Islet of Langerhans (tissue), 1 donor: ENCODE measurements at regions not wholly inside any gene's neighbourhood (a gene's known extent, or its start where the extent isn't known, plus 50 kb on each side); places are given as distances from the start of the nearest gene placed in this dataset.

Source experiments
- FAIRE-seq: peaks from one replicate; lab custom pipeline; 2011; peaks lifted over from hg19 to GRCh38; lab: Jason Lieb, UNC

- no peak for FAIRE-seq
Measured at GRCh38 chr10:90975096-90975495, 54.2 kb upstream of the ANKRD1 start.

- no peak for FAIRE-seq
Measured at GRCh38 chr10:90977162-90977854, 56.4 kb upstream of the ANKRD1 start.

GRCh38 chr10:90977855-90978486, 57.1 kb upstream of the ANKRD1 start:
- no peak for FAIRE-seq

- FAIRE-seq, result no peak
Measured at GRCh38 chr10:90982406-90983008, 61.6 kb upstream of the ANKRD1 start.

DNA sequence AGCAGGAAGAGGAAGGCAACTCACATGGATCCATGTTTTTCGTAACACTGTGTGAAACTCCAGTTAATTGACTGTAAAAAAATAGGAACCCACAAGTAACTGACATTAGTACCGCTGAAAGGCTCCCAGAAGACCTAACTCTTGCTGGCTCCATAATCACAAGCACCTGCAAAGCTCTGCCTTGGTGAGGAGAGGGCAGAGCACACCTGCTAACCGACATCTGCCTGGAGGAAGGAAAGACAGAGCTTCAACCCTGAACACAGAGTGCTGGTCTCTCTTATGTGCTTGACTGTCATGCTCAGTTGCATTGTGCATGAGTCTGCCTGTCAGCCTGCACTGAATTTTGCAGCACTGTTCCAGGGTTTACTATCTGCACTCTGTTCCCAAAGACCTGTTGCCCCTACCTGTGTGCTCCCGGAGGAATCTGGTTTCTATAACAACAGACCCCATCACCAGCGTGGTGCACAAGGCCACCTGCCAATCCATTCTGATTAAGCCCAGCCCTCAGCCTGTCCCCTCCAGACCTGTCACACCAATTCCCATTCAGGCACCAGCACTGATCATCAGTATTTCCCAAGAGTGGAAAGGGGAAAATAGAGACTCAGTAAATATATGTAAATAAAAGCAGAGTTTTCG, 63.1 kb upstream of the ANKRD1 start:
- no peak for FAIRE-seq

GRCh38 chr10:90984898-90985297, 64.0 kb upstream of the ANKRD1 start:
- no peak for FAIRE-seq

DNA sequence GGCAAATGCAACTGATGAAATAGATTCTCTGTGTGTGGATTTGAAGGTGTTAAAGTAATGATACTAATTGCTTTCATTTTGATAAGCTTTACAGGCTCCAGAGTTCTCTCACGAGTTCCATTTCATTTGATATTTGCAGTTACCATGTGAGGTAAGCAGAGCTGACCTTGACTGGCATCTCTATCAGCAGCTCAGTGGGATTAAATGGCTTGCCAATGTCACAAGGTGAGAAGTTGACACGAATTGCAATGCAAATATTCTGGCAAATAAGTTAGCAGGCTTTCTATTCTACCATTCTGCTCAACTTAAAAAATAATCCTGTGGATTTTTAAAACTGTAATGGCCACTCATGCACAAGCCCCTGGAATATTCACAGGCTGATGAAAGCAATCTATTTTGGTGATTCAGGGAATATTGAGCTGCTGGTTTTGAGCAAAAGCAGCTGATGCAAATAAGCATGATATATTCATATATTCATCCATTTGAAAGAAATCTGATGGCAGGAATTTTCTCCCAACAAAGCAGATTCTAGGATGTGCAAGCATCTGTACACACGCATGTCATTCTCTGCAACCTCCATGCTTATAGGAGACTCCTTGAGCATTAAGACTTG, 64.5 kb upstream of the ANKRD1 start:
- no peak for FAIRE-seq

DNA sequence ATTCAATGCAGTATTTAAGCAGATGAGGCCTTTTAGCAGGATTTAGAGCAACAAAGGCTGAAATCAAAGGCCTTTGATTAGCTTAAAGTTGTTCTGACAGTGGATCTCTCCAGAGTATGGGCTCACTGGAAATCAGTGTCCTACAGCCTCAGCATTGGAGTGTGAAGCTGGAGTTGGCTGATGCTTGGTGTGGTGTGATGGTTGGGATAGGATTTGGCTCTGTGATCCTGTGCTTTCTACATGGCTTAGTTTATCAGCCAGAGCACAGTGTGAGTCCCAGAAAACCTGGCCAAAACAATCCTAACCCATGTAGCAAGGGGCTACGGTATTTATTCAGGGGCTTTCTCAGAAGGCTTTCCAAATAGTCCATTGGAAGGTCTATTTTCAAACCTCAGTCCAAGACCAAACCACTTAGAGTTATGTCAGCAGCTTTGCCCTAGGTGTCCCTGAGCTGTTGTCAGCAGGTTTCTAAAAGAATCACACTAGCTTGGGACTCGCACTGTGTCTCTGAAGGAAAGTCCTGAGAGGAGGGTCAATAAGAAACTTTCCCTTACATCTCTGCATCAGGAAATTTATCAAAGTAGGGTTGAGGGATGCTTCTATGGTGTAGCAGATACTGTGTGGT, 65.4 kb upstream of the ANKRD1 start:
- no peak for FAIRE-seq

- no peak for FAIRE-seq
Measured at GRCh38 chr10:90986870-90987269, 66.0 kb upstream of the ANKRD1 start.

- no peak for FAIRE-seq
Measured at GRCh38 chr10:90987383-90987782, 66.5 kb upstream of the ANKRD1 start.

DNA sequence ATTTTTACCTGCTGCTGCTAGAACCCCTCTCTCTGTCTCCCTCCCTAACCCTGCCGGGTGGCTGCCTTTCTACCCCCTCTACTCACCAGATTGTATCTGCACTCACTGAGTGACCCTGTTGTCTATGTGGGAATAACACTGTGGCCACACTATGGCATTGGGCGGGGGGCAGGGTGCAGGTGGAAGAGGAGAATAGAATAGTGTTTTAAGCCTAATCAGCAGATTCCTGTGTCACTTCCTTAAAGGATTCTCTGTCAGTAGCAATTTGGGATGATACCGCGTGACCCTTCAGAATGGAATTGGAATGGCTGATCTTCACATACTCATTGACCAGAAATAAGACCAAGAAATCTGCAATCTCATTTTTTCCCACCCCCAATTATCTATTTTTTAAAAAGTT, 67.1 kb upstream of the ANKRD1 start:
- FAIRE-seq, result no peak

DNA sequence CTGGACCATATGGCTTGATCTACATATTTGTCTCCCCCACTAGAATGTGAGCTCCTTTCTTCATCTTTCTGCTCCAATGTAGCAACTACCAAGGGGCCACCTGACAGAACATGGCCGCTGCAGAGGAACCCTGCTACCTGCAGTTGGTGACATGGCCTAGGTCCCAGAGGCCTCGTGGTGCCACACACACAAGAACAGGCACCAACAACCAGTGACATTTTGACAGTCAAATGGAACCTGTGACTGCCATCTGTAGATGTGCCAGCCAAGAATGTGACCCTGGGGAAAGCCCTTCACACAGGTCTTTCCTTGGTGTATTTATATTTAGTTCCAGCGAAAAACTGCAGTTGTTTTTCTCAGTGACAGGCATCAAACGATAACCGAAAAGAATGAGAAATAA, 67.9 kb upstream of the ANKRD1 start:
- FAIRE-seq, result no peak

- no peak for FAIRE-seq
Measured at GRCh38 chr10:90989378-90989777, 68.5 kb upstream of the ANKRD1 start.

- no peak for FAIRE-seq
Measured at GRCh38 chr10:90992462-90992861, 71.6 kb upstream of the ANKRD1 start.

- peak; percentile 83 for FAIRE-seq
Measured at GRCh38 chr10:90993340-90993739, 72.5 kb upstream of the ANKRD1 start.

DNA sequence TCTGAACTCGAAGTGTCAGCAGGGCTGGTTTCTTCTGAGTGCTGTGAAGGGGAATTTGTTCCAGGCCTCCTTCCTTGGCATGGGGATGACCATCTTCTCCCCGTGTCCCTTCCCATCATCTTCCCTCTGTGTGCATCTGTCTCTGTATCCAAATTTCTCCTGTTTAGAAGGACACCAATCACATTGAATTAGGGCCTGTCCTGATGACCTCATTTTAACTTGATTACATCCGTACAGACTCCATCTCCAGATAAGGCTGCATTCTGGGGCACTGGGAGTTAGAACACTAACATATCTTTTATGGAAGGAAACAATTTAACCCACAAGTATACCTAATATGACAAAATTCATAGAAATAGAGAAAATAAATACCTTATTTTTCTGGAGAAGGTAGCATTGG, 76.8 kb upstream of the ANKRD1 start:
- no peak for FAIRE-seq

GRCh38 chr10:90998733-90999511, 78.0 kb upstream of the ANKRD1 start:
- no peak for FAIRE-seq

DNA sequence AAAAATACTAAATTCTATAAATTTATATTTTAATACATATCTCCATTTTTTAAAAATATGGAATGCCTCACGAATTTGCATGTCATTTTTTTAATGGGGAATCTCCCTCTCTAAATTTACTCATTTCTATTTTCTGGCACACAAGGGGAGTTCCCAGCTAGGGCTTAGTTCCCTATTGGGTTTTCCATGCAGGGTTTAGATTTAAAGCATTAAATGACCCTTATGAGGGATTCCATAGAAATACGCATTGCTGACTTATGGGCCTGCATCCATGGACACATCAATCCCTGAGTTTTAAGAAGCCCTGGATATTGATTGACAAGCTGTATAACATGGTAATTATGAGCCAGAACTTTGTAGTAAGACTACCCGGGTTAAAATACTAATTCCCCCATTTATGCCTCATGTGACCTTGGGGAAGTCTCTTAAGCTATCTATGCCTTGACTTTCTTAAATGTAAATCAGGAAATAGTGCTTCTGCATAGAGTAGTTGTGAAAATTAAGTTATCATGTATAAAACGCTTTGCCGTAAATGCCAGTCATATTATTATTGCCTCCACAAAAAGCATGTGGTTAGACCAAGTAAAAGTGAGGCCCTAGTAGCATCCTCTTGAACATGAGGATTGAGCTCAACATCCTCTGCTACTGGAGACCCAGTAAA, 78.8 kb upstream of the ANKRD1 start:
- no peak for FAIRE-seq

DNA sequence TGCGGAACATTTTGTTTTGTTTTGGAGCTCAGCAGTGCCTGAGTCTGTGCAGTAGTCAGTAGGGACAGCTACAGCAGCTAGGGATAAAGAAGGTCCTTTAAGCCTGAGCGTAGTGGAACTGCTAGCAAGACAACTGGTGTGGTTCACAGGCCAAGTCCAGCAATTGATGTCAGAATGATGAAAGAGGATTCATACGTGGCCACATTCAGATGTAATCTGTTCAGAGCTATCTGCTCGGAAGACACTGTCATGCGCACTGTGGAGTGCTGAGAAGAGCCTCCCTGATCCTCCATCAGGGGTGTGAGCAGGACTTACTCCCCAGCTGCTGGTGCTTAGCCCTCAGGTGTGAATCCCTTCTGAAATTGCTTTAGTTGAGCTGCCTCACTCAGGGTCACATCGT, 79.6 kb upstream of the ANKRD1 start:
- FAIRE-seq, result no peak

DNA sequence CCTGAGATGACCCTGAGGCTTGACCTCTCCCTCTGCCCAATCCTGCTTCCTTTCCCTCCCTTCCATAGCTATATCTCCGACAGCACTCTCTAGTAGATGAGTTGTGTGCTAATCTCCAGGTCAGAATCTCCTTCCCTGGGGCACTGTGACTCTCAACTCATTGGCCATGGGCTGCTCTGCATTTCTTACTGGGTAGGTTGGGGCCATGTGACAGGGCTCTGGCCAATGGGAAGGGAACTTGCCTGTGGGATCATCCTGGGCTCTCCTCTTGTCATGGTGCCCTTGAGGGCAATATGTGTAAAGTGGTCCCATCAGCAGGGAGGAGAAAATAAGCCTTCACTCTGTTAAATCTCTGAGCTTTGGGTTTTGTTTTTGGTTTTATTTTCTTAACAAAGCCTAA, 80.1 kb upstream of the ANKRD1 start:
- FAIRE-seq, result no peak

DNA sequence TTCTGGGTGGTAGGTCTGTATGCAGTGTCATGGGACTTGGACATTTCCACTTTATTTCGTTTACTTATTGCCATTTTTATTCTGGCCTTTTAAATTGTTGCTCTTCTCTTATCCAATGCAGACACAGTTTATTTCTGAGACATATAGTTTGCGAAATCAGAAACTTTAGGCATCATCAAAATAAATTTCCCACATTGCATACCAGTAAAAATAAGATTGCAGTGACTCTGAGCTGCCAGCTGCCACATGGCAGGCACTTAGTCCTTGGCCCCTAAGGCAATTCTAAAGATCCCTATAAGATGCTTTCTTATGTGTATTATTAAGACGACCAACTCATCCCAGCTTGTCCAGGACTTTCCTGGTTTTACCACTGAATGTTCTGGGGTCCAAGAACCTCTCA, 81.8 kb upstream of the ANKRD1 start:
- FAIRE-seq, result no peak
